Gastroesophageal sphincter (tissue), 4 donors: ENCODE measurements at regions not wholly inside any gene's neighbourhood (a gene's known extent, or its start where the extent isn't known, plus 50 kb on each side); places are given as distances from the start of the nearest gene placed in this dataset.
"Not testable (repeated sequence)": the region's sequence is repeated elsewhere in the genome, so short reads cannot be mapped to it uniquely, and the experiment has no call there.

Source experiments
- ATAC-seq: fragments of 150-250 bp; one replicate; pipeline ENCODE4 v1.9.1; 2016; ENCODE audit warnings: mild to moderate bottlenecking, moderate library complexity
- H3K27ac ChIP-seq, 4 donors: fragments of 200-600 bp; sonication (generic) in 3 of 4; 1 replicate in 3 of 4; 2 replicates in 1 of 4; pipeline ENCODE4 v1.5.1; 2016 to 2019
- H3K27me3 ChIP-seq: fragments of 200-600 bp; sonication (generic); one replicate; pipeline ENCODE4 v1.5.1; 2019
- H3K36me3 ChIP-seq, 2 donors: fragments of 200-600 bp; sonication (generic); one replicate each; pipeline ENCODE4 v1.5.1; 2019; ENCODE audit warnings: control low read depth in 1 of 2
- H3K4me1 ChIP-seq, 3 donors: fragments of 200-600 bp; sonication (generic); 1 replicate in 2 of 3; 2 replicates in 1 of 3; pipeline ENCODE4 v1.5.1; 2016 to 2019; ENCODE audit warnings: control low read depth in 2 of 3
- H3K4me3 ChIP-seq, 2 donors: fragments of 200-600 bp; sonication (generic); one replicate each; pipeline ENCODE4 v1.5.1; 2019; ENCODE audit warnings: mild to moderate bottlenecking in 1 of 2, moderate library complexity in 1 of 2
- H3K9me3 ChIP-seq, 3 donors: fragments of 200-600 bp; sonication (generic); one replicate each; pipeline ENCODE4 v1.5.1; 2017 to 2019; ENCODE audit warnings: control low read depth in 2 of 3
- CTCF ChIP-seq, 4 experiments: fragments of 200-600 bp in 2 of 4; fragments of 450-650 bp in 2 of 4; sonication (generic) in 1 of 4; IDR thresholded peaks; one replicate each; pipeline ENCODE4 v1.5.1; 2017 to 2019; ENCODE audit warnings: antibody characterized with exemption in 4 of 4, mild to moderate bottlenecking in 2 of 4, moderate library complexity in 2 of 4
- EP300 ChIP-seq: sonication (generic); formaldehyde crosslinking; IDR thresholded peaks from one replicate; pipeline ENCODE4 v1.6.1; 2017; ENCODE audit warnings: antibody characterized with exemption, mild to moderate bottlenecking
- POLR2A ChIP-seq, 2 donors: fragments of 450-650 bp; IDR thresholded peaks; one replicate each; pipeline ENCODE4 v1.6.1; 2017; ENCODE audit warnings: antibody characterized with exemption in 2 of 2, mild to moderate bottlenecking in 2 of 2, moderate library complexity in 1 of 2
- POLR2AphosphoS5 ChIP-seq: sonication (generic); formaldehyde crosslinking; IDR thresholded peaks from one replicate; pipeline ENCODE4 v1.6.1; 2017; ENCODE audit warnings: antibody characterized with exemption
- WGBS, 2 donors: methylation state at CpG; one replicate each; pipeline ENCODE4 v1.1.5; 2018; ENCODE audit warnings: low coverage in 1 of 2; 5-methylcytosine and 5-hydroxymethylcytosine counted together

GRCh38 chr10:117622471-117623184, 80.1 kb downstream of the EMX2 start:
- Histone ChIP-seq H3K4me3 (no peak overlapping the region), H3K27ac (no peak overlapping the region), H3K36me3 (no peaks in the 10 kb centered on the region), H3K9me3 (no peaks in the 10 kb centered on the region), H3K27me3 (peaks cover 23% of the 10 kb centered on the region), H3K4me1 (no peaks in the 10 kb centered on the region)
- ATAC-seq: no peak
- WGBS, 2 donors: 83 to 91% methylated on average over 4 to 10 of the region's 10 CpGs
- TF ChIP-seq CTCF (IDR thresholded peaks at IDR 0.05) (no peak), POLR2A (IDR thresholded peaks at IDR 0.05) (no peak), EP300 (no peak), POLR2AphosphoS5 (no peak)

- TF ChIP-seq POLR2A (IDR thresholded peaks at IDR 0.05) (no peak), EP300 (no peak), CTCF (IDR thresholded peaks at IDR 0.05) (no peak), POLR2AphosphoS5 (no peak)
- Histone ChIP-seq H3K36me3 (no peaks in the 10 kb centered on the region), H3K4me1 (no peaks in the 10 kb centered on the region), H3K27ac (no peak overlapping the region), H3K9me3 (no peaks in the 10 kb centered on the region), H3K27me3 (peaks cover 2% of the 10 kb centered on the region), H3K4me3 (no peak overlapping the region)
- WGBS, 2 donors: 80% methylated on average over 3 to 8 of the region's 8 CpGs
- no peak for ATAC-seq
Measured at GRCh38 chr10:117626228-117626627, 83.7 kb downstream of the EMX2 start.

- 80 to 89% methylated on average over 2 to 3 of the region's 4 CpGs for WGBS, 2 donors
- no peak for TF ChIP-seq CTCF (IDR thresholded peaks at IDR 0.05)
- TF ChIP-seq POLR2A (IDR thresholded peaks at IDR 0.05): no peak
- ATAC-seq: no peak
Measured at GRCh38 chr10:117627561-117627960, 85.0 kb downstream of the EMX2 start.

GRCh38 chr10:117629717-117630116, 87.2 kb downstream of the EMX2 start:
- H3K27ac ChIP-seq, ATAC-seq, H3K36me3 ChIP-seq, H3K9me3 ChIP-seq, H3K4me1 ChIP-seq, H3K4me3 ChIP-seq, H3K27me3 ChIP-seq: not testable (repeated sequence)
- 91 to 100% methylated on average over 1 to 9 of the region's 9 CpGs for WGBS, 2 donors

More at GRCh38 chr10:117627561-117627960, 85.0 kb downstream of the EMX2 start:
- no peak overlapping the region for H3K4me3 ChIP-seq
- no peak overlapping the region for H3K27ac ChIP-seq
- no peaks in the 10 kb centered on the region for H3K9me3 ChIP-seq
- no peaks in the 10 kb centered on the region for H3K27me3 ChIP-seq
- H3K4me1 ChIP-seq: no peaks in the 10 kb centered on the region
- no peaks in the 10 kb centered on the region for H3K36me3 ChIP-seq

- Histone ChIP-seq H3K36me3 (no peaks in the 10 kb centered on the region), H3K27me3 (no peaks in the 10 kb centered on the region), H3K4me3 (no peak overlapping the region), H3K27ac (no peak overlapping the region), H3K9me3 (no peaks in the 10 kb centered on the region), H3K4me1 (no peaks in the 10 kb centered on the region)
- no peak for TF ChIP-seq CTCF (IDR thresholded peaks at IDR 0.05)
- no peak for TF ChIP-seq EP300
- TF ChIP-seq POLR2A (IDR thresholded peaks at IDR 0.05): no peak
- peak; percentile 15 for TF ChIP-seq POLR2AphosphoS5
- WGBS, 2 donors: 67 to 75% methylated on average over 1 to 5 of the region's 11 CpGs
- no peak for ATAC-seq
Measured at GRCh38 chr10:117631276-117632145, 89.0 kb downstream of the EMX2 start.
